DND-41 (cell line): ENCODE measurements at regions not wholly inside any gene's neighbourhood (a gene's known extent, or its start where the extent isn't known, plus 50 kb on each side); places are given as distances from the start of the nearest gene placed in this dataset.
A peak's percentile ranks its signal among the peaks of the same experiment; 100 is the strongest.

Experiments
- ATAC-seq: fragments of 200-7000 bp; cut with Tn5 transposase; 3 replicates; pipeline ENCODE4 v1.9.1; 2021; ENCODE audit warnings: low read depth; ENCODE audit not compliant: insufficient read depth
- DNase-seq: peaks from one replicate; pipeline ENCODE4 v3.0.0-alpha.2; 2020
- H2AFZ ChIP-seq: 2 replicates; pipeline ENCODE4 v1.6.0; 2012; ENCODE audit warnings: low read depth, low read length
- H3K27ac ChIP-seq: 2 replicates; pipeline ENCODE4 v1.5.1; 2012; ENCODE audit warnings: low read length, inconsistent platforms
- H3K27me3 ChIP-seq: fragments of 200-600 bp; sonication (generic); 2 replicates; pipeline ENCODE4 v1.6.0; 2012; ENCODE audit warnings: low read length, mild to moderate bottlenecking, inconsistent platforms; ENCODE audit not compliant: insufficient read depth, poor library complexity
- H3K36me3 ChIP-seq: 2 replicates; pipeline ENCODE4 v1.5.1; 2012; ENCODE audit warnings: low read length, inconsistent platforms; ENCODE audit not compliant: insufficient read depth
- H3K4me1 ChIP-seq: 2 replicates; pipeline ENCODE4 v1.5.1; 2012; ENCODE audit warnings: mild to moderate bottlenecking, low read length; ENCODE audit not compliant: insufficient read depth
- H3K4me2 ChIP-seq: 2 replicates; pipeline ENCODE4 v1.6.0; 2012; ENCODE audit warnings: mild to moderate bottlenecking, moderate library complexity, low read length, inconsistent platforms; ENCODE audit not compliant: insufficient read depth
- H3K4me3 ChIP-seq, 2 experiments: fragments of 200-600 bp in 1 of 2; shearing (Covaris generic) in 1 of 2; 2 replicates each; pipeline ENCODE4 v1.5.1; 2012 to 2016; ENCODE audit warnings: inconsistent platforms in 2 of 2, low read length in 2 of 2, mild to moderate bottlenecking in 2 of 2, low read depth in 1 of 2, moderate library complexity in 1 of 2
- H3K79me2 ChIP-seq: 2 replicates; pipeline ENCODE4 v1.6.0; 2012; ENCODE audit warnings: low read length, inconsistent platforms; ENCODE audit not compliant: insufficient read depth
- H3K9ac ChIP-seq: 2 replicates; pipeline ENCODE4 v1.6.0; 2012; ENCODE audit warnings: low read depth, mild to moderate bottlenecking, inconsistent platforms, low read length, moderate library complexity
- H3K9me3 ChIP-seq: 2 replicates; pipeline ENCODE4 v1.5.1; 2012; ENCODE audit warnings: low read length, moderate library complexity, mild to moderate bottlenecking, inconsistent platforms; ENCODE audit not compliant: insufficient read depth, severe bottlenecking
- H4K20me1 ChIP-seq: 2 replicates; pipeline ENCODE4 v1.6.0; 2012; ENCODE audit warnings: low read length; ENCODE audit not compliant: insufficient read depth
- EZH2 ChIP-seq: IDR thresholded peaks from 3 replicates; pipeline ENCODE4 v1.6.1; 2012; ENCODE audit warnings: borderline replicate concordance, low read depth, mild to moderate bottlenecking, moderate library complexity, low read length, inconsistent platforms; ENCODE audit not compliant: severe bottlenecking
- TF ChIP-seq, protein P1 (sequence below): IDR thresholded peaks from 2 replicates; pipeline ENCODE4 v1.5.1; 2012; ENCODE audit warnings: borderline replicate concordance, low read length, moderate library complexity, mild to moderate bottlenecking; ENCODE audit not compliant: poor library complexity, severe bottlenecking; ENCODE audit errors: extremely low read depth

DNA sequence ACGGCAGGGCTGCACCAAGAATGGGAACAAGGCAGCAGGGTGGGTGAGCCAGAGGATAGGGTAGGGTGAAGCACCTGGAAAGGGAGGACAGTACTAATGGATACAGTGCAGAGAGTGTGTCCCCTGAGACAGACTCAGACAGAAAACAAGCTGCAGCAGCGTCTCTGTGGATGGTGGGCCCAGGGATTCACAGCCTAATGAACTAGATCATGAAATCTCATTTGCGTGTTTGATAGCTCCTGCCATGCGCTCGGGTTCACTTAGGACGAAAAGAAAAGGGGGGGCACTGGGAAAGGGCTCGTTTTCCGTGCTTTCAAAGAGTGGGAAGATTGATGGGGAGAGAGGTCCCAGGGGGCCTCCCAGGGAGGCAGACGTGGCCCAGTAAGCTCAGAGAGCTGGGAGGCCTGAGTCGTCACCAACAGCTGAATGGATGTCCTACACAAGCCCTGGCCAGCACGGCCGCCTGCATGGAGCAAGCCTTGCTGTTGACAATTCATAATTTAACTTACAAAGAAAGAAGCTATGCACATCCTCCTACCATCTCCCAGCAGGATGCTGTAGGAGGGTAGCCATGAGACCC, 446.9 kb downstream of the BCOR start:
- Histone ChIP-seq H3K9ac (no peak overlapping the region), H3K27ac (no peak overlapping the region), H3K9me3 (no peaks in the 10 kb centered on the region), H4K20me1 (no peaks in the 10 kb centered on the region), H3K79me2 (no peaks in the 10 kb centered on the region), H3K27me3 (no peaks in the 10 kb centered on the region), H2AFZ (no peak overlapping the region), H3K4me2 (no peak overlapping the region), H3K4me3 (no peak overlapping the region), H3K4me1 (no peaks in the 10 kb centered on the region), H3K36me3 (no peaks in the 10 kb centered on the region)
- DNase-seq = no peak
- no peak for TF ChIP-seq EZH2
- TF ChIP-seq, protein P1, sequence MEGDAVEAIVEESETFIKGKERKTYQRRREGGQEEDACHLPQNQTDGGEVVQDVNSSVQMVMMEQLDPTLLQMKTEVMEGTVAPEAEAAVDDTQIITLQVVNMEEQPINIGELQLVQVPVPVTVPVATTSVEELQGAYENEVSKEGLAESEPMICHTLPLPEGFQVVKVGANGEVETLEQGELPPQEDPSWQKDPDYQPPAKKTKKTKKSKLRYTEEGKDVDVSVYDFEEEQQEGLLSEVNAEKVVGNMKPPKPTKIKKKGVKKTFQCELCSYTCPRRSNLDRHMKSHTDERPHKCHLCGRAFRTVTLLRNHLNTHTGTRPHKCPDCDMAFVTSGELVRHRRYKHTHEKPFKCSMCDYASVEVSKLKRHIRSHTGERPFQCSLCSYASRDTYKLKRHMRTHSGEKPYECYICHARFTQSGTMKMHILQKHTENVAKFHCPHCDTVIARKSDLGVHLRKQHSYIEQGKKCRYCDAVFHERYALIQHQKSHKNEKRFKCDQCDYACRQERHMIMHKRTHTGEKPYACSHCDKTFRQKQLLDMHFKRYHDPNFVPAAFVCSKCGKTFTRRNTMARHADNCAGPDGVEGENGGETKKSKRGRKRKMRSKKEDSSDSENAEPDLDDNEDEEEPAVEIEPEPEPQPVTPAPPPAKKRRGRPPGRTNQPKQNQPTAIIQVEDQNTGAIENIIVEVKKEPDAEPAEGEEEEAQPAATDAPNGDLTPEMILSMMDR = no peak
- ATAC-seq = no peak

DNA sequence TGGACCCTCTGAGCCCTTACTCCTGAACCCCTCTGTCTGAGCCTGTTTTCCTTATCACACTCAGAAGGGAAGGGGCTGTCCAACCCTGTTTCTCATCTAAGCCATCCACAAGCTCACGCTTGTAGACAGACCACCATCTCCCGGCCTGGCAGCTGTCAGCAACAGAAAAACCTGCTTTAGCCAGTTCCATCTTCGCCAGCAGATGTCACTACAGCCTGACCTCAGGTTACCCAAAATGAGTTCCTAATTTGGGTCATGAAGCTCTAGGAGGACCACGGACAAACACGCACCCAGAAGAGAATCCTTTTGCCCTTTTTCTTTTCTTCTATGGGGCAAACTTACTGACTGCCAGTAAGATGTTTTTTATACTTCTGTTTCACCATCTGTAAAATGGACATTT, 445.4 kb downstream of the BCOR start:
- TF ChIP-seq, protein P1 = peak; percentile 64
- no peak for TF ChIP-seq EZH2
- Histone ChIP-seq H3K36me3 (no peaks in the 10 kb centered on the region), H3K4me2 (no peak overlapping the region), H2AFZ (no peak overlapping the region), H3K4me3 (no peak overlapping the region), H3K27me3 (no peaks in the 10 kb centered on the region), H3K4me1 (no peaks in the 10 kb centered on the region), H3K9me3 (no peaks in the 10 kb centered on the region), H3K27ac (no peak overlapping the region), H4K20me1 (no peaks in the 10 kb centered on the region), H3K79me2 (no peaks in the 10 kb centered on the region), H3K9ac (no peak overlapping the region)
- DNase-seq (peak; percentile 43), ATAC-seq (peak; percentile 53; the same call in 2 of the 3 replicates)

GRCh38 chrX:39653691-39654090, 444.1 kb downstream of the BCOR start:
- Histone ChIP-seq H3K4me1 (no peaks in the 10 kb centered on the region), H3K27ac (no peak overlapping the region), H3K9ac (no peak overlapping the region), H3K36me3 (no peaks in the 10 kb centered on the region), H3K4me2 (no peak overlapping the region), H3K79me2 (no peaks in the 10 kb centered on the region), H3K4me3 (no peak overlapping the region), H4K20me1 (no peaks in the 10 kb centered on the region), H2AFZ (no peak overlapping the region), H3K27me3 (no peaks in the 10 kb centered on the region), H3K9me3 (no peaks in the 10 kb centered on the region)
- ATAC-seq (no peak), DNase-seq (no peak)
- TF ChIP-seq, protein P1 = no peak
- TF ChIP-seq EZH2 = no peak
